ENCODE measurements at regions not wholly inside any gene's neighbourhood (a gene's known extent, or its start where the extent isn't known, plus 50 kb on each side); places are given as distances from the start of the nearest gene placed in this dataset.

DNA sequence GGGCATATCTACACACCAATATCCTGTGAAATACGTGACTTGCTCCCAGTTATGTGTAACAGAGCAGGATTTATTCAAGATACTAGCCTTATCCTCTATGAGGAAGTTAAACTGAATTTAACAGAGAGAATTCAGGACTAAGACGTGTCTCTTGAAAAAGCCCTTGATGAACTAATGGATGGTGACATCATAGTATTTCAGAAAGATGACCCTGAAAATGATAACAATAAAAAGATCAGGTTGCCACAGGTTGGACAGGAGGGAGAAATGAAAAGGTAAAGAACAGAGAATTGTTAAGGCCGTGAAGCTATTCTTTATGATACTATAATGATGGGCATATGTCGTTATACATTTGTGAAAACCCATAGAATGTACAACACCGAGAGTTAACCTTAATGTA, 56.2 kb upstream of the EFNA5 start:
- no peak for TF ChIP-seq POLR2A (IDR thresholded peaks at IDR 0.05)
- TF ChIP-seq, protein P1, sequence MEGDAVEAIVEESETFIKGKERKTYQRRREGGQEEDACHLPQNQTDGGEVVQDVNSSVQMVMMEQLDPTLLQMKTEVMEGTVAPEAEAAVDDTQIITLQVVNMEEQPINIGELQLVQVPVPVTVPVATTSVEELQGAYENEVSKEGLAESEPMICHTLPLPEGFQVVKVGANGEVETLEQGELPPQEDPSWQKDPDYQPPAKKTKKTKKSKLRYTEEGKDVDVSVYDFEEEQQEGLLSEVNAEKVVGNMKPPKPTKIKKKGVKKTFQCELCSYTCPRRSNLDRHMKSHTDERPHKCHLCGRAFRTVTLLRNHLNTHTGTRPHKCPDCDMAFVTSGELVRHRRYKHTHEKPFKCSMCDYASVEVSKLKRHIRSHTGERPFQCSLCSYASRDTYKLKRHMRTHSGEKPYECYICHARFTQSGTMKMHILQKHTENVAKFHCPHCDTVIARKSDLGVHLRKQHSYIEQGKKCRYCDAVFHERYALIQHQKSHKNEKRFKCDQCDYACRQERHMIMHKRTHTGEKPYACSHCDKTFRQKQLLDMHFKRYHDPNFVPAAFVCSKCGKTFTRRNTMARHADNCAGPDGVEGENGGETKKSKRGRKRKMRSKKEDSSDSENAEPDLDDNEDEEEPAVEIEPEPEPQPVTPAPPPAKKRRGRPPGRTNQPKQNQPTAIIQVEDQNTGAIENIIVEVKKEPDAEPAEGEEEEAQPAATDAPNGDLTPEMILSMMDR (IDR thresholded peaks at IDR 0.05 in 4 of 5, conservative IDR thresholded peaks at IDR 0.05 in 1 of 5): no peak
